DOHH2 (cell line): ENCODE measurements at regions not wholly inside any gene's neighbourhood (a gene's known extent, or its start where the extent isn't known, plus 50 kb on each side); places are given as distances from the start of the nearest gene placed in this dataset.

Experiments
- CTCF ChIP-seq: fragments of 200-600 bp; sonication (generic); IDR thresholded peaks from one replicate; pipeline ENCODE4 v1.5.1; 2014; ENCODE audit warnings: antibody characterized with exemption, mild to moderate bottlenecking, low read depth, low read length; ENCODE audit not compliant: poor library complexity, severe bottlenecking
- EZH2phosphoT487 ChIP-seq: fragments of 200-600 bp; sonication (generic); IDR thresholded peaks from 2 replicates; pipeline ENCODE4 v1.6.1; 2017; ENCODE audit warnings: borderline replicate concordance, mild to moderate bottlenecking, antibody characterized with exemption, low read length, moderate library complexity, mixed read lengths

DNA sequence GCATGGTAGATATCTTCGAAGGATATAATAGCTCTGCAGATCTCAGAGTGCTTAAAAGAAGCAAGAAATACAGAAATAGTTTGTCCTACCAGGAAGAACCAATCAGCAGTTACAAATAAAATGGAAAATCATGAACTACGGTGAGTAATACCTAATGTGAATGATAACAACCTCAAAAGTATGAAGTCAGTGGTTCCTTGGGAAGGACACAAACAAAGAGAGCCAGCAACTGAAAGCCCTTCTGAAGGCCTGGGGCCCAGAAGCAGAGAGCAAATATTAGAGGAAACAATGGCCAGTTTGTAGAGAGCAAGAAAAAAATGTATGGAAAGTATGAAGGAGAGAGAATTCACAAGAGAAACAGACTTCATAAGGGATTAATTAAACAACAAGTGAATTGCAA is 226.8 kb upstream of the CHST9 start:
- TF ChIP-seq CTCF (no peak), EZH2phosphoT487 (no peak)
